ENCODE measurements at regions not wholly inside any gene's neighbourhood (a gene's known extent, or its start where the extent isn't known, plus 50 kb on each side); places are given as distances from the start of the nearest gene placed in this dataset.

GRCh38 chr4:181989071-181989470 lies 254.1 kb upstream of the TENM3 start:
- no peaks in the 10 kb centered on the region for H3K36me3 ChIP-seq
- intact Hi-C loops (cut with DNase I) = no loop called here
- H3K27me3 ChIP-seq = no peaks in the 10 kb centered on the region
- TF ChIP-seq POLR2AphosphoS5 (IDR thresholded peaks at IDR 0.05) = no peak
- TF ChIP-seq POLR2A (IDR thresholded peaks at IDR 0.05; ENCODE audit: low read depth) = no peak
- TF ChIP-seq, protein P1, sequence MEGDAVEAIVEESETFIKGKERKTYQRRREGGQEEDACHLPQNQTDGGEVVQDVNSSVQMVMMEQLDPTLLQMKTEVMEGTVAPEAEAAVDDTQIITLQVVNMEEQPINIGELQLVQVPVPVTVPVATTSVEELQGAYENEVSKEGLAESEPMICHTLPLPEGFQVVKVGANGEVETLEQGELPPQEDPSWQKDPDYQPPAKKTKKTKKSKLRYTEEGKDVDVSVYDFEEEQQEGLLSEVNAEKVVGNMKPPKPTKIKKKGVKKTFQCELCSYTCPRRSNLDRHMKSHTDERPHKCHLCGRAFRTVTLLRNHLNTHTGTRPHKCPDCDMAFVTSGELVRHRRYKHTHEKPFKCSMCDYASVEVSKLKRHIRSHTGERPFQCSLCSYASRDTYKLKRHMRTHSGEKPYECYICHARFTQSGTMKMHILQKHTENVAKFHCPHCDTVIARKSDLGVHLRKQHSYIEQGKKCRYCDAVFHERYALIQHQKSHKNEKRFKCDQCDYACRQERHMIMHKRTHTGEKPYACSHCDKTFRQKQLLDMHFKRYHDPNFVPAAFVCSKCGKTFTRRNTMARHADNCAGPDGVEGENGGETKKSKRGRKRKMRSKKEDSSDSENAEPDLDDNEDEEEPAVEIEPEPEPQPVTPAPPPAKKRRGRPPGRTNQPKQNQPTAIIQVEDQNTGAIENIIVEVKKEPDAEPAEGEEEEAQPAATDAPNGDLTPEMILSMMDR (IDR thresholded peaks at IDR 0.05) = no peak
- TF ChIP-seq EP300 (IDR thresholded peaks at IDR 0.05) = no peak
- no peaks in the 10 kb centered on the region for H3K9me3 ChIP-seq
- no peak overlapping the region for H3K4me3 ChIP-seq
- DNase-seq (ENCODE audit: extremely low spot score) = peak; percentile 62
- 57% methylated on average over 3 of the region's 3 CpGs for WGBS
- no peak overlapping the region for H3K27ac ChIP-seq (replicated peaks in 1 of 4)
- H3K4me1 ChIP-seq = no peaks in the 10 kb centered on the region

DNA sequence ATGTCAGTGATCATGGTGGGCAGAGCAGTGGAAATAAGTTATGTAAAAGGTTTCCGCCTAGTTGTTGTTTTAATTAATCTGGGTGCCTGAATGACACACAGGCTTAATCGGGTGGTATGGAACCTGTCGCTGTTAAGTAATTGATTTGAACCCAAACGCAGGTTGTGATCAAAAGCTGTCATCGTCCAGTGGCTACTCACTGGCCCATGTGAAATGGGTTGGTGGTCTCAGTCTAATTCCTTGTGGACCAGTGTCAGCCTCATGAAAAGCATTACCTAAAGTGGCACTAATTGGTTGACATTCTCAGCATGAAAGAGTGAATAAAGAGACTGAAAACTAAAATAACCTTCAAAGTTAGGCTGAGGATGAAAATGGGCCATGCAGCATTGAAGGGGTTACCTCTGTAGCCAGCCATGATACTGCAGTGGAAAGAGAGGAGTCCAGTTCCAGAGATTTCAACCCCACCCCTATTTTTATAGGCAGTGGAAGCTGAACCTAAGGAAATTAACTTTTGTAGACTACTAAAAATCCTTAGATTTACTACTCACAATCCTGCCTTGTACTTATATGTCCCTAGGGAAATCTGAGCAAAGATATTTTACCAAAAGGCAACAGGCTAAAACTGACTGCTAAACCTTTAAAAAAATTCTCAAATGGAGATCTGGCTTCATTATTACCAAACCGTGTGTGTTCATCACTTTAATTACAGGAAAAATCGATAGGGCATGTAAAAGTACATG lies 251.7 kb upstream of the TENM3 start:
- Histone ChIP-seq H3K36me3 (no peaks in the 10 kb centered on the region), H3K9me3 (no peaks in the 10 kb centered on the region), H3K27me3 (no peaks in the 10 kb centered on the region), H3K4me1 (no peaks in the 10 kb centered on the region), H3K27ac (replicated peaks in 1 of 4) (no peak overlapping the region), H3K4me3 (no peak overlapping the region)
- intact Hi-C loops (cut with DNase I) = no loop called here
- DNase-seq (ENCODE audit: extremely low spot score) = peak; percentile 53
- no peak for TF ChIP-seq POLR2A (IDR thresholded peaks at IDR 0.05; ENCODE audit: low read depth)
- 86% methylated on average over 7 of the region's 7 CpGs for WGBS

GRCh38 chr4:181998398-181999295 lies 244.6 kb upstream of the TENM3 start:
- Histone ChIP-seq H3K4me3 (no peak overlapping the region), H3K27ac (replicated peaks in 1 of 4) (no peak overlapping the region), H3K4me1 (no peaks in the 10 kb centered on the region), H3K9me3 (no peaks in the 10 kb centered on the region), H3K36me3 (no peaks in the 10 kb centered on the region), H3K27me3 (no peaks in the 10 kb centered on the region)
- TF ChIP-seq POLR2A (IDR thresholded peaks at IDR 0.05; ENCODE audit: low read depth) (no peak), POLR2AphosphoS5 (IDR thresholded peaks at IDR 0.05) (no peak), EP300 (IDR thresholded peaks at IDR 0.05) (no peak)
- TF ChIP-seq, protein P1 (IDR thresholded peaks at IDR 0.05) = no peak
- WGBS = 83% methylated on average over 5 of the region's 5 CpGs
- intact Hi-C loops (cut with DNase I) = no loop called here
- DNase-seq (ENCODE audit: extremely low spot score) = no peak

DNA sequence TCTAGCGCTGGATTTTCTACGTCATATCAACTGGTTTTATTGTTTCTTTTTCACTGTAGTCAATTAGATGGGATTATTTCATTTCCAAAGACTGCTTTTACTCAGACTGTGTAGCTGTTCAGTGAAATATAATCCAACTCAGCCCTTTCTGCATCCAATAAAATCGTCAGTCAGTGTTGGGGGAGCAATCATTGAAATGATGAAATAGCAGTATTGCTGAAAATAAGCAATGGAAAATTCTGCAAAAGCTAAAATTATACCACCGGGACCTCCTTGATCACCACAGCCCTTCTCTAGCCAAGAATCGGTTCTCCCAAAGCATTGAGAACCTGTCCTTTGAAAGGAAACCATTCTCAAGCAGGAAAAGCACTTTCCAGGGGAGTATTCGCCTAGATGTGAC lies 243.1 kb upstream of the TENM3 start:
- 83% methylated on average over 6 of the region's 6 CpGs for WGBS
- Histone ChIP-seq H3K9me3 (no peaks in the 10 kb centered on the region), H3K27ac (replicated peaks in 1 of 4) (no peak overlapping the region), H3K4me1 (no peaks in the 10 kb centered on the region), H3K36me3 (no peaks in the 10 kb centered on the region), H3K27me3 (no peaks in the 10 kb centered on the region), H3K4me3 (no peak overlapping the region)
- no peak for DNase-seq (ENCODE audit: extremely low spot score)
- intact Hi-C loops (cut with DNase I) = no loop called here
- TF ChIP-seq POLR2A (IDR thresholded peaks at IDR 0.05; ENCODE audit: low read depth) (no peak), EP300 (IDR thresholded peaks at IDR 0.05) (no peak), POLR2AphosphoS5 (IDR thresholded peaks at IDR 0.05) (no peak)
- TF ChIP-seq, protein P1 (IDR thresholded peaks at IDR 0.05) = no peak

- WGBS = 83% methylated on average over 1 of the region's 1 CpG
- H3K9me3 ChIP-seq = no peaks in the 10 kb centered on the region
- TF ChIP-seq, protein P1 (IDR thresholded peaks at IDR 0.05) = no peak
- no peak for TF ChIP-seq EP300 (IDR thresholded peaks at IDR 0.05)
- TF ChIP-seq POLR2AphosphoS5 (IDR thresholded peaks at IDR 0.05) = no peak
- no peak for TF ChIP-seq POLR2A (IDR thresholded peaks at IDR 0.05; ENCODE audit: low read depth)
- H3K27me3 ChIP-seq = no peaks in the 10 kb centered on the region
- H3K4me1 ChIP-seq = no peaks in the 10 kb centered on the region
- no peak overlapping the region for H3K4me3 ChIP-seq
- H3K27ac ChIP-seq (replicated peaks in 1 of 4) = no peak overlapping the region
- no peak for DNase-seq (ENCODE audit: extremely low spot score)
- intact Hi-C loops (cut with DNase I) = no loop called here
- no peaks in the 10 kb centered on the region for H3K36me3 ChIP-seq
Observed at GRCh38 chr4:182010876-182011275, 232.3 kb upstream of the TENM3 start.

All from esophagus muscularis mucosa (tissue), 4 donors.